Bronchial epithelial cell (primary cell): ENCODE measurements at regions not wholly inside any gene's neighbourhood (a gene's known extent, or its start where the extent isn't known, plus 50 kb on each side); places are given as distances from the start of the nearest gene placed in this dataset.

Experiments used
- DNase-seq: peaks from one replicate; pipeline ENCODE4 v3.0.0-alpha.2; 2010; ENCODE audit warnings: low read depth
- FAIRE-seq: peaks from 2 replicates; lab custom pipeline; 2011; peaks lifted over from hg19 to GRCh38; lab: Jason Lieb, UNC
- H3K27me3 ChIP-seq: 2 replicates; pipeline ENCODE4 v1.5.1; 2011; ENCODE audit warnings: low read length; ENCODE audit not compliant: control insufficient read depth, insufficient read depth
- H3K36me3 ChIP-seq: 2 replicates; pipeline ENCODE4 v1.5.1; 2011; ENCODE audit warnings: low read length; ENCODE audit not compliant: control insufficient read depth, insufficient read depth
- H3K4me3 ChIP-seq: 2 replicates; pipeline ENCODE4 v1.5.1; 2011; ENCODE audit warnings: mild to moderate bottlenecking, low read depth, low read length, control low read depth
- TF ChIP-seq, protein P1 (sequence below): IDR thresholded peaks from 2 replicates; pipeline ENCODE4 v1.5.1; 2011; ENCODE audit warnings: mild to moderate bottlenecking, moderate library complexity, low read length, control low read depth, inconsistent platforms; ENCODE audit not compliant: insufficient read depth, severe bottlenecking

DNA sequence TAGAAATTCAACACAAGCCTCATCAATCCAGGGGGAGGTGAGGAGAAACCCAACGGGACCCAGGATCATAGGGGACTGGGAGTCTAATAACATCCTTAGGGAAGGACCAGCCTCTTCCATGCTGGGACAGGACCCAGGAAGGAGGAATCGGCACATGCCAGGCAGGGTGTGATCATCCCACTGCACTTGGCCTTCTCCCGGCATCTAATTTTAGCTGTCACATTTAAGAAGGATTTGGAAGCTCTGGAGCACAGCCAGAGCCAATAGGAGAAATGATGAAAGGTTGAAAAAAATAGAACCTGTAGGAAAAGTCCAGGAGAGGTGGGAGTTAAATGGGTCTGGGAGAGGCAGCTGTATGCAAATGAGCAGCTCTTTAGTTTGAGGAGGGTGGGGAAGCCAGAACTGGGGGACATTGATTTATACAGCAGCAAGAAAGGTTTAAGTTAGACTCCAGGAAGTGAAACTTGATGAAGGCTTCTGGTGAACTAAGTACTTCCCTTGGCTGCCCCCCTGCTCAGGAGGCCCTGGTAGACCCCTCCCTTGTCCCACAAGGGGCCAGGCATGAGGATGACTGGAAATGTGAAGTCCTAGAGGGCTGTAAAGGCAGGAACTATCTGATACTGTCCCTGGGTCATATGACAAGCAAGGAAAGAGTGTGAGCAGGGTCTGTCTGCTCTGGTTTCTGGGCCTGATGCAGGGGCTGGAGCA lies 260.3 kb downstream of the LRFN2 start:
- DNase-seq (no peak), FAIRE-seq (no peak)
- no peaks in the 10 kb centered on the region for H3K36me3 ChIP-seq
- H3K27me3 ChIP-seq = no peaks in the 10 kb centered on the region
- H3K4me3 ChIP-seq = no peak overlapping the region
- TF ChIP-seq, protein P1, sequence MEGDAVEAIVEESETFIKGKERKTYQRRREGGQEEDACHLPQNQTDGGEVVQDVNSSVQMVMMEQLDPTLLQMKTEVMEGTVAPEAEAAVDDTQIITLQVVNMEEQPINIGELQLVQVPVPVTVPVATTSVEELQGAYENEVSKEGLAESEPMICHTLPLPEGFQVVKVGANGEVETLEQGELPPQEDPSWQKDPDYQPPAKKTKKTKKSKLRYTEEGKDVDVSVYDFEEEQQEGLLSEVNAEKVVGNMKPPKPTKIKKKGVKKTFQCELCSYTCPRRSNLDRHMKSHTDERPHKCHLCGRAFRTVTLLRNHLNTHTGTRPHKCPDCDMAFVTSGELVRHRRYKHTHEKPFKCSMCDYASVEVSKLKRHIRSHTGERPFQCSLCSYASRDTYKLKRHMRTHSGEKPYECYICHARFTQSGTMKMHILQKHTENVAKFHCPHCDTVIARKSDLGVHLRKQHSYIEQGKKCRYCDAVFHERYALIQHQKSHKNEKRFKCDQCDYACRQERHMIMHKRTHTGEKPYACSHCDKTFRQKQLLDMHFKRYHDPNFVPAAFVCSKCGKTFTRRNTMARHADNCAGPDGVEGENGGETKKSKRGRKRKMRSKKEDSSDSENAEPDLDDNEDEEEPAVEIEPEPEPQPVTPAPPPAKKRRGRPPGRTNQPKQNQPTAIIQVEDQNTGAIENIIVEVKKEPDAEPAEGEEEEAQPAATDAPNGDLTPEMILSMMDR = no peak

DNA sequence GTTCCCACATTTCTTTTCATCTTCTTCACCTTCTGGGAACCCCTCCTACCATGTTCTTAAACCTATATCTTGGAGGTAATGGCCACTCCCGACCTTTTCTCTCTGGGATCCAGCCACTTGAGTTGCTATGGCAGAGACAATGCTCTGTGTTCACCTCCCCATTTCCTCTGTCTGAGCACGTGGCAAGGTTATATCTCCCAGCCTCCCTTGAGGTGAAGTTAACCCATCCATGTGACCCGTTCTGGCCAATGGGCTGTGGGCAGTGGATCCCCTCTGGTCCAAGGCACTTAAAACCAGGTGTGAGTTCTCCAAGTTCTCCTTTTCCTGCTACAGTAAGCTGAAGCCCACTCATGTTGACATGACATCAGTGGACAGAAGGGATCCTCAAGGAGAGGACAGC lies 261.4 kb downstream of the LRFN2 start:
- Histone ChIP-seq H3K27me3 (no peaks in the 10 kb centered on the region), H3K4me3 (no peak overlapping the region), H3K36me3 (no peaks in the 10 kb centered on the region)
- FAIRE-seq (no peak), DNase-seq (no peak)
- TF ChIP-seq, protein P1 = no peak

DNA sequence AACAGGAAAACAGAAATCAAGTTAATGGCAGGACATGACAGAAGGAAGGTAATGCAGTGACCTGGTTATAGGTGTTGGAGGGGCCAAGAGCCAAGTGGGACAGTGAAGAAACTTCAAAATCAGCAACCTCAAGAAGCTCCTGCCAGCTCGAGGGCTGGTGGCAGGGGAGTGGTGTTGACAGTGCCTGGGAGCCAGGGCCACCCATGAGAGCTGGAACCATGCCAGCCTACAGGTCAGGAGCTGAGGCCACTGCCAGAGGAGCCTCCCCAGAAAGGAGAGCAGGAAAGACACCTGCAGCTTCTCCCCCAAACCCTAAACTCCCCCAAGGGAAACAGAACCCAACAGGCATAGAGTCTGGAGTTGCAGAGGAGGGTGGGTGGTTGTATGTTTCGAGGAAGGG lies 262.1 kb downstream of the LRFN2 start:
- Histone ChIP-seq H3K27me3 (no peaks in the 10 kb centered on the region), H3K36me3 (no peaks in the 10 kb centered on the region), H3K4me3 (no peak overlapping the region)
- DNase-seq = no peak
- TF ChIP-seq, protein P1 = no peak
- no peak for FAIRE-seq

DNA sequence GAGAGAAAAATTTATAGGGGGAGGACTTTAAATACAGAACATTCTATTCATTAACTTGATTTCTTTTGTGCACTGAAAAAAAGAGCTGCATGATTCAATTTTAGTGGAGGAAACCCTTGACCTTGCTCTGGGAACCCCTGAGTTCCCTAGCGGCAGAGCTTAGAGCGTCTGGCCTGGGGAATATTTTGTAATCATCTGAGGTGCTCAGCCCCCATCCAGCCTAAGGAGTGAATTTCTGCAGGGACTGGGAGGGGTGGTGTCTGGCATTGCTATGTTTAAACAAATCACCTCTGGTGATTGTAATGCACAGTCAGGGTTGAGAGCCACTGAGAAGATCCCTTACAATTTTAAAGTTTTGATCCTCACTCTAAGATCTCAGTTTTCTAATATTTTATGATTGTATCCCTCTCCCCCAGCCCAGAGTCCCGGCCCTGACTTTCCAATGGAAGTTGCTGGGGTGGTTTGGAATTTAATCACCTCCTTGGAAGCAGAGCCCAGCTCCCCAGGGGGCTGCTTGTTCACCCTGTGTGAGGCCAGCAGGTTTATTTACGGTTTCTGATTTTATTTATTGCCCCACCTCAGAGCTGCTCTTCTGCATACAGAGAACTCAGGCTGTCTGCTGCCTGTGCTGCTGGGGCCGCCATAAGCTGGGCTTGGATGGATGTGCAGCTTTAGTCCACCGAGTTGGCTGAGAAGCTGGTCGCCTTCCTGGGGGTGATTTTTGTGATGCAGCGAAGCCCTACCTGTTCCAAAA lies 263.1 kb downstream of the LRFN2 start:
- TF ChIP-seq, protein P1 = no peak
- Histone ChIP-seq H3K36me3 (no peaks in the 10 kb centered on the region), H3K27me3 (no peaks in the 10 kb centered on the region), H3K4me3 (no peak overlapping the region)
- FAIRE-seq = no peak
- DNase-seq = no peak

DNA sequence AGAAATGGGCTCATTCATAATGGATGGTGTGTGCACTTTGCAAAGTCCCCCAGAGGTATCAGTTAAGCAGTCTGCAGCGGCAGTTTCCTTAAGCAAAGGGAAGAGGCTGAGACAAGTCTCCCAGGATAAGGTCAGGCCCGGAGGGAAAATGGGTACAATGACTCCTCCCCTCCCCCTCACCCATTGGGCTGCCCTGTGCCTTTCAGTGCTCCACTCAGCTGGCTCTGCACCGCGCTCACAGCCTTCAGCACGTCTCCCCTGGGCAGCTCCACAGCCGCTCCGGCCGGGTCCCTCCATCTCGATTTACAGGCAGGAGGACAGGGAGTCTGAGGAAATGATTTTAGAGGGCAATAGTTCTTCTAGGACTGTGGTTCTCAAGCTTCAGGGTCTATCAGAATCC lies 264.8 kb downstream of the LRFN2 start:
- Histone ChIP-seq H3K4me3 (no peak overlapping the region), H3K27me3 (no peaks in the 10 kb centered on the region), H3K36me3 (no peaks in the 10 kb centered on the region)
- no peak for FAIRE-seq
- no peak for DNase-seq
- TF ChIP-seq, protein P1 = no peak
